ENCODE measurements at regions not wholly inside any gene's neighbourhood (a gene's known extent, or its start where the extent isn't known, plus 50 kb on each side); places are given as distances from the start of the nearest gene placed in this dataset.

DNA sequence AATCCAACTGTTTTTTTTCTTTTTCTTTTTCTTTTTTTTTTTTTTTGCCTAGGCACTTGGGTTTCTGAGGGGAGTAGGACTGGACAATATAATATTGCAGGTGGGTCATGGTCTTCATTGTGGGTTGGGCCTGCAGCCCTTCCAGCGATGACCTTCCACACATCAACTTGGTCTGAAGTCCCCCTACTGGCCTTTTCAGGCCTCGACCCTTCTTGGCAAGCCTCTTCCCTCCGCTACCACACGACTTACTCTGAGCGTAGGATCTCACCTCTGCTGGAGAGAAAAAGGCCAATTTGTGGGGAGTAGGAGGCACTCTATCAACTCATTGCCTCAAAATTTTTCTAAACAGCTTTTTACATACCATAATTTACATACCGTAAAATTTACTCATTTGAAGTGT is 51.1 kb upstream of the GRIK3 start:
- DNase-seq (ENCODE audit: low spot score): no peak

- DNase-seq (ENCODE audit: low spot score): no peak
Measured at GRCh38 chr1:37089750-37090149, 55.4 kb upstream of the GRIK3 start.

DNA sequence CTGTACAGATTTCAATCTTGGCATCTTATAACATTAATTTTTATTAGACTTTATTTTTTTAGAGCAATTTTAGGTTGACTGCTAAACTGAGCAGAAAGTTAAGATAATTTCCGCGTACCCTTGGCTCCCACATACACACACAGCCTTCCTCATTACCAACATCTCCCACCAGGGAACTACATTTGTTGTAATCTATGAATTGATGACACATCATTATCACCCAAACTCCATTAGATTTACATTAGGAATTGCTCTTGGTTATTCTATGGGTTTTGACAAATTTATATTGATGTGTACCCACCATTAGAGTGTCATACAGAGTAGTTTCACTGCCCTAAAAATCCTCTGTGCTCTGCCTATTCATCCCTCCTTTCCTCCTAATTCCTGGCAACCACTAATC is 56.4 kb upstream of the GRIK3 start:
- no peak for DNase-seq (ENCODE audit: low spot score)

- DNase-seq (ENCODE audit: low spot score): no peak
Measured at GRCh38 chr1:37092937-37093336, 58.6 kb upstream of the GRIK3 start.

- DNase-seq (ENCODE audit: low spot score): no peak
Measured at GRCh38 chr1:37094302-37094701, 60.0 kb upstream of the GRIK3 start.

- no peak for DNase-seq (ENCODE audit: low spot score)
Measured at GRCh38 chr1:37096523-37096922, 62.2 kb upstream of the GRIK3 start.

DNA sequence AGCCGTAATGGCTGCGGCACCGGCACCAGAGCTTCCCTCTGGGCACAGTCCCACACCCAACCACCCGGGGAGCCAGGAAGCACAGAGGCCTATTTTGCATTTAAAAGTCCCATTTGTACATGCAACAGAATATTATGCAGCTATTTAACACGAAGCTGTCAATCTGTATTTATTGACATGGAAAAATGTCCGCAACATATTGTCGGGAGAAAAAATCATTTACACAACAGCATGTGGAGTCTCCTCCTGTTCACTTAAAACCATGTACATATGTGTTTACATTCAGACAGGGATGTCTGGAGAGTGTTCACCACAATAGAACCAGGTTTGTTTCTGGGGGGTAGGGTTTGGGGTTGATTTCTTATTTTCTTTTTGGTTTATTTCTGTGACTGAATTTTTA is 63.4 kb upstream of the GRIK3 start:
- no peak for DNase-seq (ENCODE audit: low spot score)

DNA sequence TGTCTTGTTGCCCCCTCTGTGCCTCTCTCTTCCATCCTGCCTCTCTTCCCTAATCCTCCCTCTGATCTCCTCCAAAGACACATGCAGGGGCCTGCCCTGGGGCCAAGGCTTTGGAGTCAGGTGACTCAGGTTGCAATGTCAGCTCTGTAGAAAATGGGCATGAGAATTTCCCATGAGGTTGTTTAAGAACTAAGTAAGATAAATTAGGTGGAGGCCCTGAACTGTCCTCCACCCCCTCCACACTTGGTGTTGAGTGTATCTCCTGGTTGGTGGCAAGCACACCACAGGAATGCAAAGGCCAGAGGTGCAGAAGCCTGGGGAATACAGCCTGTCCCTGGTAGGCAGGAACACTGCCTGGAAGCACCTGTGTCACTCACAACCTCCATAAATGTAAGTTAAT is 63.9 kb upstream of the GRIK3 start:
- no peak for DNase-seq (ENCODE audit: low spot score)

DNA sequence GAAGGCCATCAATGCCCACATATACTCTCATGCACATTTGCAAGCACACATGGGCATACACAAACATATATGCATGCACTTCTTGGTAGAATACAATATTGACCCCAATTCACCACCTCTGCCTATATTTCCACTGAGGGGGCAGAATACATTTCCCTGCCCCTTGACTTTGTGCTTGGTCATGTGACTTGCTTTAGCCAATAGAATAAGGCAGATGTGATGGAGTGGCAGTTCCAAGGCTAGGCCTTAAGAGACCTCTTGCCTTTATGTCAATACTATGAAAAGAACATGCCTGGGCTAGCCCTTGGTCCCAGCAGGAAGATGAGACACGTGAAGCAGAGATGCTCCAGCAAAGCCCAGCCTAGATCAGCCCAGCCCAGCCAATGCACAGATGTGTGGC is 66.0 kb upstream of the GRIK3 start:
- no peak for DNase-seq (ENCODE audit: low spot score)

DNA sequence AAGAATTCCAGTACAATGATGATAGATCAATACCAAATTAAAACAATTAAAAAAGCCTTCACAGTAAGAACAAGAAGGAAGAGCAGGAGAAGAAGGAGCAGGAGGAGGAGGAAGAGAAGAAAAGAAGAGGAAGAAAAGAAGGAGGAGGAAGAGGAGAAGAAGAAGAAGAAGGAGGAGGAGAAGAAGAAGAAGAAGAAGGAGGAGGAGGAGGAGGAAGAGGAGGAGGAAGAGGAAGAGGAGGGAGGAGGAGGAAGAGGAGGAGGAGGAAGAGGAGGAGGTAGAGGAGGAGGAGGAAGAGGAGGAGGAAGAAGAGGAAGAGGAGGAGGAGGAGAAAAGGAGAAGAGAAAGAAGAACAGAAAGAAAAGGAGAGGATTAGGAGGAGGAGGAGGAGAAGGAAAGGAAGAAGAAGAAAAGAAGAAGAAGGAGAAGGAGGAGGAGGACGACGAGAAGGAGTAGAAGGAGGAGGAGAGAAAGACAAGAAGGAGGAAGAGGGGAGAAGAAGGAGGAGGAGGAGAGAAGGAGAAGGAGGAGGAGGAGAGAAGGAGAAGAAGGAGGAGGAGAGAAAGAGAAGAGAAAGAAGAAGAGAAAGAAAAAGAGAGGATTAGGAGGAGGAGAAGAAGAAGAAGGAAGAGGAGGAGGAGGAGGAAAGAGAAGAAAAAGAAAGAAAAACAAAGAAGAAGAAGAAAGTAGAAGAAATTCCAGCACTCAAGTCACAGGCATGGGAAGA is 68.5 kb upstream of the GRIK3 start:
- no peak for DNase-seq (ENCODE audit: low spot score)

DNA sequence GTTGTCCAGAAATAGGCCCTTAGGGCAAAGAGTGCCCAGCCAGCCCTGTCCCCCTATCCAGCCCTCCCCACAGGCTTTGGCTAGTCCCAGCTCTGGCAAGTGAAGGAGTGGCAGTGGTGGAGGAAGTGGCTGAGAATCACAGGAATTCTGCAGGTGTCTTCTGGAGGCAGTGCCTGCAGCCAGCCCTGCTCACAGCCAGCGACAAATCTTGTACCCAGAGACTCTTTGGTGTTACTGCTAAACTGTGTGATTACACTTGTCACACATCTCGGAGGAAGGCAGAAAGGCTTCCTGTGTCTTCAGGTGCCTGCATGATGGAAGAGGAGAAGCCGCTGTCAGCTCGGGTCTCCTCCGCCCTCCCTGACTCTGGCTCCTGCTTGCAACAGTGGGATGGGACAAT is 71.6 kb upstream of the GRIK3 start:
- no peak for DNase-seq (ENCODE audit: low spot score)

DNA sequence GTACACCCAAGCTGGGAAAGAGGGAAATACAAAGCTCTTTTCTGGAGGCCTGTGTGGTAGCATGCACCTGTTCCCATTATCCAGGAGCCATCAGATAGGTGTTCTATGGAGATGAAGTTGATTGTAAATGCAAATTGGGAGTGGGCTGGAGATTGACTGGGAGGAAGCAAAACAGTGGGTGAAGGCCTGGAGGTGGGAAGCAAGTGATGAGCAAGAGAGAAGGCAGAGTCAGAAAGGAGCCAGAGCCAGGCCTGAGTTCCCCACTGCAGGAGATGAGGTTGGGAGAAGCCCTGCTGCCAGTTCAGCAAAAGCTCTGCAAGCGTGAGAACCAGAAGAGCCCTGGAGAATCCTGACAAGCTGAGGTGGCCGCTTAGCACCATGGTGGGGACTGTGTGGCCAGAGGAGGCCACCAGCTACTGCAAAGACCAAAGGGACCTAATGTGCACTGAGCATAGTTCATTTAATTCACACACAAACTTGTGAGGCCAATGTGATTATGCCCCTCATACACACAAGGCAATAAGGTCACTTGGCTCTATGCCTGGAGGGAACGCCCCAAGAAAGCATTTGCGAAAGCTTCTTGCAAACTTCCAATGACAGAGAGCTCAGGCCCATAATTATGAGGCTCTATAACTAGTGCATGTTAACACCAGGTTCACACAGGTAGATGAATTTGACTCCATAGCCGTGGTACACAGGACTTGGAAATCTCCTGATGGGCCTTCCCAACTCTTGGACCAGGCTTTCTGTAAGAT is 73.0 kb upstream of the GRIK3 start:
- no peak for DNase-seq (ENCODE audit: low spot score)

- DNase-seq (ENCODE audit: low spot score): no peak
Measured at GRCh38 chr1:37108596-37109188, 74.4 kb upstream of the GRIK3 start.

GRCh38 chr1:37112430-37112829 is 78.1 kb upstream of the GRIK3 start:
- no peak for DNase-seq (ENCODE audit: low spot score)

DNA sequence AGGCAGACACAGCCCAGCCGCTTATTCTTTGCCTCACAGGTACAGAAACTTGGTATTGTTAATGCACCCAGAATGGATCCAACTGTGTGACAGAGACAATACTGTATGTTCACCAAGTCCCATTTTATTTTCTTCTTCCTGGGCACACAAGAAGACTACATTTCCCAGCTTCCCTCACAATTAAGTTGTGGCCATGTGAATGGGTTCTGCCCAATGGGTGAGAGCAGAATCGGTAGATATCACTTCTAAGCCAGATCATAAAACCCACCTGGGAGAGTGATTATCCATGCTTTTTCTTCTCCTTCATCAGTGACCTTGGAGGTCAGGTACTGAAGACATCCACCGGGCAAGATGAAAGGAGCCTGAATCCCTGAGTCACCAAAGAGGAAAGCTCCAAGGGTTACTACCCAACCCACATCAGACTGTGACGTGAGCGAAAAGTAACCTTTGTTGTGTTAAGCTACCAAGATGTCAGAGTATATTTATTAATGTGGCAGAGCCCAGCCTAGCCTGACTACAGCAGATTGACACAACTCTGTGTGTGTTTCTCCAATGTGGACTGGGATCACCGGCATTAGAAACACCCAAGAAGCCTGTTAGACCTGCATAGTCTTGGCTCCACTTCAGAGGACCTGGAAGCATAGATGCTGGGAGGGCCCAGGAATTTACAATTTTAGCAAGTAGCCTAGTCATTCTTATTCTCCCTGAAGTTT is 79.1 kb upstream of the GRIK3 start:
- DNase-seq (ENCODE audit: low spot score): no peak

GRCh38 chr1:37118790-37119189 is 84.5 kb upstream of the GRIK3 start:
- DNase-seq (ENCODE audit: low spot score): no peak

GRCh38 chr1:37120279-37120678 is 86.0 kb upstream of the GRIK3 start:
- no peak for DNase-seq (ENCODE audit: low spot score)

DNA sequence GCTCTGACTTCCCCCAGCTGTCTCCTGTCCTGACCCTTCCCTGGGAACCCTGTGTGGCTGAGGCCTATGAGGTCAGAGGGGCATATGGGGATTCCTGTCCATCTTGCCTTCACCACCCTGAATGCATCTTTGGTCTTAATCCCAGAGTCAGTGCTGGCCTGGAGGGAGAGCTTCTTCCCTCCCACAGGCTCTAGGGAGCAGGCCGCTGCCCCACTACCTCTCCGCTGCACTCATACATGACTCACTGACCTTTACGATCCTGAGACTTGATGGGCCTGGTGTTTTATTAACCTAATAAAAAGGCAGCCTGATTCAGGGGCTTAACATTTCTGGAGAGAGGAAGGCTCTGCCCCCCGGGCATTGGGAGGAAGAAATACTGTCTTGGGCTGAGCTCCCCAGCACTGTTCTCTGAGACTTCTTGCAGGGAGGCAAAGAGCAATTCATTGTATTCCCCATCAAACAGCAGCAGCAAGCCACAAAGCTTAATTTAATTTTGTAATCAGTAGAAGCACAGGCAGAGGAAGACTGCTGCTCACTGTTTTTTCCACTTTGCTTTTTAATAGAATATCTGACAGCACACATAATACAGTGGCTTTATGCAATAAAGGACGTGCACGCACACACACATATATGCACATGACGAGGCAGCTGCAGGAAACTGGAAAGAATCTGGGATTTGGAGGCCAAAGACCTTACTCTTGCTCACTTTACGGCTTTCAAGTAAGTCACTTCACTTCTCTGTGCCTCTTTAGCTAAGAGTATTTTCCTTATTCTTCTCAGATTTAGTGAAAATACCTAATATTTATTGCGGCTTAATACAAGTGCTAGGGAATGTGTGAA is 89.2 kb upstream of the GRIK3 start:
- DNase-seq (ENCODE audit: low spot score): no peak

DNA sequence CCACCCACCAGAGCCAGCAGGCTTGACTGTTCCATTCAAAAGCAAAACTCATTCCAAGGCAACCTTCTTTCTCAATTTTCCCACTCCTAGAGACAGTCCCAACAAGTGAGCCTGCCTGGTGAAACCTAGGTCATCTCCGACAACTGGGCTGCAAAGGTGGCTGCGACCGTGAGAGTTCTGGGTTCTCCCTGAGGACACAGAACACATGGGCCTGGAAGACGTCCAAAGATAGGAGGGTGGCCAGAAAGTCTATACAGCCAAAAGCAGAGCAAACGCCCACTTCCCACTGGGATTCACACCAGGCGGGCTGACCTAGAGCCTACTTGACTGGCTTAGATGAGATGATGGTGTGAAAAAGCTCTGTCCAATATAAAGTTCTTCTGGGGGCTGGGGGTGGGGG is 90.2 kb upstream of the GRIK3 start:
- DNase-seq (ENCODE audit: low spot score): no peak

- DNase-seq (ENCODE audit: low spot score): no peak
Measured at GRCh38 chr1:37125295-37125694, 91.0 kb upstream of the GRIK3 start.

GRCh38 chr1:37127254-37127748 is 93.0 kb upstream of the GRIK3 start:
- no peak for DNase-seq (ENCODE audit: low spot score)

GRCh38 chr1:37128091-37128490 is 93.8 kb upstream of the GRIK3 start:
- DNase-seq (ENCODE audit: low spot score): no peak
